H9 (cell line): ENCODE measurements at regions not wholly inside any gene's neighbourhood (a gene's known extent, or its start where the extent isn't known, plus 50 kb on each side); places are given as distances from the start of the nearest gene placed in this dataset.

Source experiments
- DNase-seq: peaks from one replicate; pipeline ENCODE4 v3.0.0-alpha.2; 2017
- H2AFZ ChIP-seq: one replicate; pipeline ENCODE4 v1.6.1; 2013; ENCODE audit warnings: mild to moderate bottlenecking, low read length, control low read depth, moderate library complexity
- H2AK5ac ChIP-seq: 2 replicates; pipeline ENCODE4 v1.6.1; 2013; ENCODE audit warnings: low read length, control low read depth, mixed read lengths; ENCODE audit not compliant: insufficient read length
- H2BK120ac ChIP-seq: one replicate; pipeline ENCODE4 v1.6.1; 2013; ENCODE audit warnings: low read depth, mild to moderate bottlenecking, low read length, control low read depth, inconsistent platforms; ENCODE audit not compliant: poor library complexity, severe bottlenecking
- H2BK12ac ChIP-seq: 2 replicates; pipeline ENCODE4 v1.6.1; 2013; ENCODE audit warnings: low read length, control low read depth, mixed read lengths, low read depth; ENCODE audit not compliant: insufficient read length
- H2BK15ac ChIP-seq: 2 replicates; pipeline ENCODE4 v1.6.1; 2013; ENCODE audit warnings: low read depth, low read length, control low read depth
- H2BK20ac ChIP-seq: one replicate; pipeline ENCODE4 v1.6.1; 2013; ENCODE audit warnings: low read depth, mild to moderate bottlenecking, low read length, control low read depth, inconsistent platforms; ENCODE audit not compliant: poor library complexity, severe bottlenecking
- H2BK5ac ChIP-seq: 2 replicates; pipeline ENCODE4 v1.6.1; 2013; ENCODE audit warnings: low read length, control low read depth, mixed read lengths; ENCODE audit not compliant: insufficient read length
- H3K14ac ChIP-seq: 2 replicates; pipeline ENCODE4 v1.6.1; 2013; ENCODE audit warnings: low read length, control low read depth; ENCODE audit not compliant: insufficient read depth
- H3K18ac ChIP-seq: 2 replicates; pipeline ENCODE4 v1.6.1; 2013; ENCODE audit warnings: low read depth, mild to moderate bottlenecking, mixed read lengths, low read length, control low read depth; ENCODE audit not compliant: insufficient read length
- H3K23ac ChIP-seq: 2 replicates; pipeline ENCODE4 v1.6.1; 2013; ENCODE audit warnings: low read length, control low read depth, mixed read lengths, low read depth; ENCODE audit not compliant: insufficient read length
- H3K23me2 ChIP-seq: 2 replicates; pipeline ENCODE4 v1.6.1; 2013; ENCODE audit warnings: low read depth, mild to moderate bottlenecking, mixed read lengths, low read length, control low read depth; ENCODE audit not compliant: insufficient read length, poor library complexity, severe bottlenecking
- H3K27ac ChIP-seq: 2 replicates; pipeline ENCODE4 v1.5.1; 2013; ENCODE audit warnings: low read length, control low read depth, mixed read lengths, low read depth; ENCODE audit not compliant: insufficient read length
- H3K27me3 ChIP-seq: 2 replicates; pipeline ENCODE4 v1.6.1; 2013; ENCODE audit warnings: low read length, control low read depth, inconsistent platforms; ENCODE audit not compliant: insufficient read depth
- H3K4ac ChIP-seq: 2 replicates; pipeline ENCODE4 v1.6.1; 2013; ENCODE audit warnings: low read depth, mild to moderate bottlenecking, control low read depth, inconsistent platforms, low read length, moderate library complexity
- H3K4me1 ChIP-seq: 2 replicates; pipeline ENCODE4 v1.6.1; 2013; ENCODE audit warnings: low read length, control low read depth, inconsistent platforms; ENCODE audit not compliant: insufficient read depth
- H3K4me2 ChIP-seq: 2 replicates; pipeline ENCODE4 v1.6.1; 2013; ENCODE audit warnings: low read length, control low read depth, mixed read lengths; ENCODE audit not compliant: insufficient read length, insufficient read depth
- H3K56ac ChIP-seq: 2 replicates; pipeline ENCODE4 v1.6.1; 2013; ENCODE audit warnings: low read depth, mild to moderate bottlenecking, mixed read lengths, low read length, control low read depth; ENCODE audit not compliant: insufficient read length
- H3K79me1 ChIP-seq: 2 replicates; pipeline ENCODE4 v1.6.1; 2013; ENCODE audit warnings: low read depth, mild to moderate bottlenecking, moderate library complexity, low read length, control low read depth, inconsistent platforms; ENCODE audit not compliant: insufficient read depth, poor library complexity, severe bottlenecking
- H3K79me2 ChIP-seq: 2 replicates; pipeline ENCODE4 v1.6.1; 2013; ENCODE audit warnings: low read length, control low read depth, inconsistent platforms; ENCODE audit not compliant: insufficient read depth
- H3K9ac ChIP-seq: 2 replicates; pipeline ENCODE4 v1.6.1; 2013; ENCODE audit warnings: low read length, control low read depth, mixed read lengths; ENCODE audit not compliant: insufficient read length; ENCODE audit errors: extremely low read depth
- H3K9me3 ChIP-seq: one replicate; pipeline ENCODE4 v1.6.1; 2013; ENCODE audit warnings: low read depth, low read length, inconsistent platforms; ENCODE audit not compliant: control insufficient read depth
- H3T11ph ChIP-seq: one replicate; pipeline ENCODE4 v1.6.1; 2013; ENCODE audit warnings: mild to moderate bottlenecking, low read length, control low read depth, inconsistent platforms
- H4K20me1 ChIP-seq: one replicate; pipeline ENCODE4 v1.6.1; 2013; ENCODE audit not compliant: control insufficient read depth, insufficient read length, insufficient read depth
- H4K5ac ChIP-seq: 2 replicates; pipeline ENCODE4 v1.6.1; 2013; ENCODE audit warnings: low read depth, mild to moderate bottlenecking, mixed read lengths, low read length, control low read depth; ENCODE audit not compliant: insufficient read length
- H4K8ac ChIP-seq: replicated peaks from 2 replicates; pipeline ENCODE4 v1.6.1; 2013; ENCODE audit warnings: low read length, control low read depth, mixed read lengths, low read depth; ENCODE audit not compliant: insufficient read length
- H4K91ac ChIP-seq: 2 replicates; pipeline ENCODE4 v1.6.1; 2013; ENCODE audit warnings: low read depth, mild to moderate bottlenecking, moderate library complexity, mixed read lengths, low read length, control low read depth; ENCODE audit not compliant: insufficient read length
- H3K27ac Mint-ChIP-seq, 3 experiments: 2 replicates in 2 of 3; 3 replicates in 1 of 3; pipeline ENCODE4 v1.8.0; 2020 to 2021; ENCODE audit warnings: mixed read lengths in 3 of 3, mild to moderate bottlenecking in 1 of 3, moderate library complexity in 1 of 3
- H3K27me3 Mint-ChIP-seq: 2 replicates; pipeline ENCODE4 v1.8.0; 2021; ENCODE audit warnings: low read depth, mild to moderate bottlenecking, moderate library complexity, mixed read lengths
- H3K36me3 Mint-ChIP-seq, 3 experiments: 2 replicates in 2 of 3; 3 replicates in 1 of 3; pipeline ENCODE4 v1.8.0; 2020 to 2021; ENCODE audit warnings: low read depth in 3 of 3, mixed read lengths in 3 of 3; ENCODE audit not compliant: insufficient read depth in 1 of 3
- H3K4me1 Mint-ChIP-seq, 2 experiments: 2 replicates each; pipeline ENCODE4 v1.8.0; 2020; ENCODE audit warnings: mixed read lengths in 2 of 2
- H3K4me3 Mint-ChIP-seq, 2 experiments: 2 replicates in 1 of 2; 3 replicates in 1 of 2; pipeline ENCODE4 v1.8.0; 2020 to 2021; ENCODE audit warnings: mild to moderate bottlenecking in 2 of 2, mixed read lengths in 2 of 2, moderate library complexity in 1 of 2
- H3K9me3 Mint-ChIP-seq, 2 experiments: 2 replicates in 1 of 2; 3 replicates in 1 of 2; pipeline ENCODE4 v1.8.0; 2020; ENCODE audit warnings: mild to moderate bottlenecking in 2 of 2, mixed read lengths in 2 of 2, moderate library complexity in 1 of 2
- WGBS: extraction: QIAGEN DNeasy Blood & Tissue Kit; methylation state at CpG from one replicate; pipeline ENCODE4 v1.1.7; 2013; ENCODE audit warnings: missing lambda C conversion rate, low lambda C conversion rate, mixed read lengths; ENCODE audit not compliant: insufficient read length; ENCODE audit errors: extremely low coverage; 5-methylcytosine and 5-hydroxymethylcytosine counted together
- TF ChIP-seq, protein P1 (sequence below): fragments of 200-600 bp; sonication (generic); conservative IDR thresholded peaks from 3 replicates; pipeline ENCODE4 v1.8.0; 2021; ENCODE audit warnings: antibody characterized with exemption, mild to moderate bottlenecking

DNA sequence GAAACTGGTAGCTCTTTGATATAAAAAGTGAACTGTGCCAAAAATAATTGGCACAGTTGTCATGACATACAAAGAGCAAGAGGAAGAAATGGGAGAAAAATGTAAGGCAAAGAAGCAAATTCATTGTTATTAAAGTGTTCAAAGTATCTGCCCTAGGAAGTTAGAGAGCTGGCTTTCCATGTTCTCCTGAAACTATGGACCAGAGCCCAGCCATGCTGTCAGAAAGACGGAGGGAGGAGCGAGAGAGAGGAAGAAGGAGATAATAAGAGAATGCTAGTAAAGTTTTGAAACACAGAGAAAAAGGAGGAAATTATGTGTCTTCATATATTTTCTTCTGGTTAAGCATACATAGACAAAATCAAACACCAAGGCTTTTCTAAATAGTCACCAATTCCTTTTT lies 78.1 kb upstream of the PELI2 start:
- Histone ChIP-seq H3K4me1 (no peaks in the 10 kb centered on the region), H3K9ac (no peak overlapping the region), H3K18ac (no peak overlapping the region), H3K79me1 (no peaks in the 10 kb centered on the region), H3K4me2 (no peak overlapping the region), H3K23ac (no peak overlapping the region), H2BK5ac (no peak overlapping the region), H4K20me1 (no peaks in the 10 kb centered on the region), H3T11ph (no peak overlapping the region), H4K8ac (no peak overlapping the region), H2BK120ac (no peak overlapping the region), H2AFZ (no peak overlapping the region), H3K14ac (no peak overlapping the region), H3K4ac (no peak overlapping the region), H2BK15ac (no peak overlapping the region), H2BK12ac (no peak overlapping the region), H3K79me2 (no peaks in the 10 kb centered on the region), H3K56ac (no peak overlapping the region), H3K23me2 (no peaks in the 10 kb centered on the region), H3K27me3 (no peaks in the 10 kb centered on the region), H4K5ac (no peak overlapping the region), H3K27ac (no peak overlapping the region), H4K91ac (no peak overlapping the region), H2BK20ac (no peak overlapping the region), H2AK5ac (no peak overlapping the region), H3K9me3 (no peaks in the 10 kb centered on the region)
- WGBS = no CpG with 5 or more reads among the region's 2 CpGs
- Mint-ChIP-seq H3K9me3 (no peaks in the 10 kb centered on the region; a peak in 2 of 5 replicates), H3K4me3 (no peak overlapping the region), H3K27ac (no peak overlapping the region), H3K4me1 (no peaks in the 10 kb centered on the region), H3K36me3 (no peaks in the 10 kb centered on the region), H3K27me3 (no peaks in the 10 kb centered on the region; the same call in none of the 2 replicates)
- TF ChIP-seq, protein P1, sequence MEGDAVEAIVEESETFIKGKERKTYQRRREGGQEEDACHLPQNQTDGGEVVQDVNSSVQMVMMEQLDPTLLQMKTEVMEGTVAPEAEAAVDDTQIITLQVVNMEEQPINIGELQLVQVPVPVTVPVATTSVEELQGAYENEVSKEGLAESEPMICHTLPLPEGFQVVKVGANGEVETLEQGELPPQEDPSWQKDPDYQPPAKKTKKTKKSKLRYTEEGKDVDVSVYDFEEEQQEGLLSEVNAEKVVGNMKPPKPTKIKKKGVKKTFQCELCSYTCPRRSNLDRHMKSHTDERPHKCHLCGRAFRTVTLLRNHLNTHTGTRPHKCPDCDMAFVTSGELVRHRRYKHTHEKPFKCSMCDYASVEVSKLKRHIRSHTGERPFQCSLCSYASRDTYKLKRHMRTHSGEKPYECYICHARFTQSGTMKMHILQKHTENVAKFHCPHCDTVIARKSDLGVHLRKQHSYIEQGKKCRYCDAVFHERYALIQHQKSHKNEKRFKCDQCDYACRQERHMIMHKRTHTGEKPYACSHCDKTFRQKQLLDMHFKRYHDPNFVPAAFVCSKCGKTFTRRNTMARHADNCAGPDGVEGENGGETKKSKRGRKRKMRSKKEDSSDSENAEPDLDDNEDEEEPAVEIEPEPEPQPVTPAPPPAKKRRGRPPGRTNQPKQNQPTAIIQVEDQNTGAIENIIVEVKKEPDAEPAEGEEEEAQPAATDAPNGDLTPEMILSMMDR = no peak
- DNase-seq = no peak
